Keratinocyte (primary cell): ENCODE measurements at regions not wholly inside any gene's neighbourhood (a gene's known extent, or its start where the extent isn't known, plus 50 kb on each side); places are given as distances from the start of the nearest gene placed in this dataset.

Experiments
- DNase-seq: peaks from one replicate; pipeline ENCODE4 v3.0.0-alpha.2; 2011; ENCODE audit warnings: low read depth, missing footprints, low spot score
- FAIRE-seq: peaks from 2 replicates; lab custom pipeline; 2011; peaks lifted over from hg19 to GRCh38; lab: Jason Lieb, UNC
- H2AFZ ChIP-seq: 2 replicates; pipeline ENCODE4 v1.6.0; 2012; ENCODE audit warnings: low read length, control low read depth, inconsistent platforms; ENCODE audit not compliant: control insufficient read depth
- H3K27ac ChIP-seq: 2 replicates; pipeline ENCODE4 v1.5.1; 2011; ENCODE audit warnings: low read length; ENCODE audit not compliant: control insufficient read depth, insufficient read depth
- H3K27me3 ChIP-seq: 3 replicates; pipeline ENCODE4 v1.6.0; 2011; ENCODE audit warnings: low read length; ENCODE audit not compliant: control insufficient read depth, insufficient read depth; ENCODE audit errors: extremely low read depth
- H3K36me3 ChIP-seq, 2 experiments: 2 replicates in 1 of 2; 3 replicates in 1 of 2; pipeline ENCODE4 v1.5.1; 2011; ENCODE audit warnings: low read length in 2 of 2, mild to moderate bottlenecking in 1 of 2; ENCODE audit not compliant: control insufficient read depth in 2 of 2, insufficient read depth in 2 of 2; ENCODE audit errors: extremely low read depth in 1 of 2
- H3K4me1 ChIP-seq: 3 replicates; pipeline ENCODE4 v1.5.1; 2011; ENCODE audit warnings: low read length; ENCODE audit not compliant: control insufficient read depth, insufficient read depth; ENCODE audit errors: extremely low read depth
- H3K4me2 ChIP-seq: 3 replicates; pipeline ENCODE4 v1.6.0; 2011; ENCODE audit warnings: low read depth, low read length; ENCODE audit not compliant: control insufficient read depth, insufficient read depth; ENCODE audit errors: extremely low read depth
- H3K4me3 ChIP-seq, 3 experiments: fragments of 200-600 bp in 1 of 3; sonication (generic) in 1 of 3; 2 replicates in 2 of 3; 3 replicates in 1 of 3; pipeline ENCODE4 v1.5.1; 2011 to 2016; ENCODE audit warnings: low read length in 3 of 3, mild to moderate bottlenecking in 3 of 3, control low read depth in 2 of 3, inconsistent platforms in 1 of 3, low read depth in 1 of 3, mixed read lengths in 1 of 3, mixed run types in 1 of 3, moderate library complexity in 1 of 3; ENCODE audit not compliant: control insufficient read depth in 2 of 3, insufficient read depth in 2 of 3; ENCODE audit errors: extremely low read depth in 1 of 3
- H3K79me2 ChIP-seq: 2 replicates; pipeline ENCODE4 v1.6.0; 2012; ENCODE audit warnings: low read length; ENCODE audit not compliant: control insufficient read depth, insufficient read depth
- H3K9ac ChIP-seq: 3 replicates; pipeline ENCODE4 v1.6.0; 2011; ENCODE audit warnings: low read length; ENCODE audit not compliant: control insufficient read depth, insufficient read depth; ENCODE audit errors: extremely low read depth
- H3K9me1 ChIP-seq: 3 replicates; pipeline ENCODE4 v1.6.0; 2011; ENCODE audit warnings: low read length; ENCODE audit not compliant: control insufficient read depth, insufficient read depth; ENCODE audit errors: extremely low read depth
- H3K9me3 ChIP-seq: 2 replicates; pipeline ENCODE4 v1.5.1; 2012; ENCODE audit warnings: low read depth, low read length; ENCODE audit not compliant: control insufficient read depth
- H4K20me1 ChIP-seq: 3 replicates; pipeline ENCODE4 v1.6.0; 2011; ENCODE audit warnings: low read length; ENCODE audit not compliant: control insufficient read depth, insufficient read depth; ENCODE audit errors: extremely low read depth
- CTCF ChIP-seq, 3 experiments: IDR thresholded peaks in 1 of 3; conservative IDR thresholded peaks in 1 of 3; optimal IDR thresholded peaks in 1 of 3; 2 replicates in 2 of 3; 3 replicates in 1 of 3; pipeline versions ENCODE3 to v1.5.1; 2011; ENCODE audit warnings: low read length in 3 of 3, mild to moderate bottlenecking in 3 of 3, moderate library complexity in 2 of 3, control low read depth in 1 of 3, inconsistent platforms in 1 of 3; ENCODE audit not compliant: insufficient read depth in 2 of 3; ENCODE audit errors: extremely low read depth in 1 of 3
- EZH2 ChIP-seq: IDR thresholded peaks from one replicate; pipeline ENCODE4 v1.6.1; 2012; ENCODE audit warnings: inconsistent platforms, mild to moderate bottlenecking, low read length, moderate library complexity
- dilution Hi-C: fragments of 300-500 bp; cut with MboI; formaldehyde crosslinking; loops from one replicate; pipeline ENCODE4 v1.7.0; 2020; ENCODE audit warnings: low sequenced_read_pairs; ENCODE audit not compliant: extremely low pct_ligation_motif_present

DNA sequence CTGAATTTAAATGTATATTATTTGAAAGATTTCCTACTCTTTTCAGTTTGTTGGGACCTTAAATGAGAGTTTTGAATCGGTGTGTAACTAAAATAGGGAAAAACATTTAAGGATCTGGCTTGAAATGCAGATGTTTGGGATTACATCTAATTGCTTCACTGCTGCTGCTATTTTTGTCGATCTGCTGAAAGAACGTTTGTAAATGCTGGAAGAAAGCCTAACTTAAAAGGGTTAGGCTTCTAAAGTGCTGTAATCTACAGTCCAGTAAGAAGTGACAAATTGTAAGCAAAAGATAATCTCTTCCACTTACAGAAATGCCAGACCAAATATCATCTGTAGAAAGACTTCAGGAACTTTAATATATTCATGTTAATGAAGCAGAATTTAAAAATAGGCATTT, 691.6 kb downstream of the ZNF385D start:
- no peaks in the 10 kb centered on the region for H4K20me1 ChIP-seq
- no peak for TF ChIP-seq CTCF (optimal IDR thresholded peaks at IDR 0.05 in 1 of 3, IDR thresholded peaks at IDR 0.05 in 1 of 3, conservative IDR thresholded peaks at IDR 0.05 in 1 of 3; ENCODE audit: extremely low read depth in 1 of 3, insufficient read depth in 2 of 3, low read length in 3 of 3)
- TF ChIP-seq EZH2, result no peak
- H3K4me2 ChIP-seq, result no peak overlapping the region
- no peak overlapping the region for H2AFZ ChIP-seq
- H3K9me1 ChIP-seq, result no peaks in the 10 kb centered on the region
- H3K4me1 ChIP-seq, result no peaks in the 10 kb centered on the region
- H3K27ac ChIP-seq, result no peak overlapping the region
- DNase-seq (no peak), FAIRE-seq (no peak)
- no peaks in the 10 kb centered on the region for H3K36me3 ChIP-seq
- H3K9me3 ChIP-seq, result no peaks in the 10 kb centered on the region
- H3K27me3 ChIP-seq, result no peaks in the 10 kb centered on the region
- H3K9ac ChIP-seq, result no peak overlapping the region
- no peaks in the 10 kb centered on the region for H3K79me2 ChIP-seq
- dilution Hi-C loops, result no loop called here
- H3K4me3 ChIP-seq, result no peak overlapping the region

DNA sequence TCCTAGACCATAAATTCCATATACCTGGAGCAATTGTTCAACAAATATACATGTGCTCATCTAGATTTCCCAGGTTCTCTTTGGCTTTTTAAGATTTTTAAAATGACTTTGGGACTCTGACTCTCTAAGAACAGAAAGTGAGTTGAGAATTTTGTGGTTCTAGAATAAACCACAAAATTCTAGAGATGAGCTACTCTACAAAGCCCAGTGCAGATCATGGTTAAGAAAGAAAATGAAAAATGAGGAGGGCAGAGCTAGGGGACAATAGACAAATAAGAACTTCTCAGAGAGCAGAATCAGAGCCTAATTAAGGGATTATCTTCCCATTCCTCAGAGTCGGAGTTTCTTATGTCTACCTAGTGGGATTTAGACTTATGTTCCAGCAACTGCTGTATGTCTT, 694.7 kb downstream of the ZNF385D start:
- Histone ChIP-seq H3K27me3 (no peaks in the 10 kb centered on the region), H2AFZ (no peak overlapping the region), H3K4me2 (no peak overlapping the region), H3K9ac (no peak overlapping the region), H3K4me1 (no peaks in the 10 kb centered on the region), H3K27ac (no peak overlapping the region), H4K20me1 (no peaks in the 10 kb centered on the region), H3K9me1 (no peaks in the 10 kb centered on the region), H3K79me2 (no peaks in the 10 kb centered on the region), H3K36me3 (no peaks in the 10 kb centered on the region), H3K4me3 (no peak overlapping the region), H3K9me3 (no peaks in the 10 kb centered on the region)
- DNase-seq, result no peak
- TF ChIP-seq CTCF (optimal IDR thresholded peaks at IDR 0.05 in 1 of 3, IDR thresholded peaks at IDR 0.05 in 1 of 3, conservative IDR thresholded peaks at IDR 0.05 in 1 of 3; ENCODE audit: extremely low read depth in 1 of 3, insufficient read depth in 2 of 3, low read length in 3 of 3) (no peak), EZH2 (no peak)
- dilution Hi-C loops, result no loop called here
- FAIRE-seq, result no peak
